ENCODE measurements at regions not wholly inside any gene's neighbourhood (a gene's known extent, or its start where the extent isn't known, plus 50 kb on each side); places are given as distances from the start of the nearest gene placed in this dataset.

DNA sequence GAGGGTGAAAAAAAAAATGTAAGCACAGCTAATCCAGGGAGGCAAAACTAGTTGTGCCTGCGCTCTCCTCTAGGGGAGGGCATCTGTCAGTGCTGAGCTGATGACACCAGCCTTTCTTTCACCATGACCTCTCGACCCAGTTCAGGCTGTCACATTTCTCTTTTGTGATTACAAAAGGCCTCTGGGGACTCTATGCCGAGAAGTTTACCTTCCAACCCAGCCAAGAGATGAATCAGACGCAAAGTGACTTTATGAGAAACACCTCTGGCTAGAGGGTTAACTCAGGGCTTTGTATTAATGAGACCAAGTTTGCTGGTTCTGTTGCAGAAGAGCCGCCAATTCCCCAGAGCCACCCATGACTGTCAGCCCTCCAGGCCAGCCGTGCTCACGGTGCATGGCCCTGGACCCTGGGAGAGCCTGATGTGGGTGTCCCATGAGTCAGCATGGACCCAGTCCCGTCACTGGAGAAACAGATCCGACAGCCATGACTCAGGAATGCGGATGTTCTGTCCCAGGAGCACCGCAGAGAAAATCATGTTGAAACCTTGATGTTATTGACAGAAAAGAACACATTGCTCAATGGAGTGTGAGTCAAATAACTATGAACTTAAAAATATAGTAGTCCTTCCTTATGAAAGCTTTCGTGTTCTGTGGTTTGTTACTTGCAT, 437.2 kb downstream of the HS3ST3B1 start:
- TF ChIP-seq, protein P1, sequence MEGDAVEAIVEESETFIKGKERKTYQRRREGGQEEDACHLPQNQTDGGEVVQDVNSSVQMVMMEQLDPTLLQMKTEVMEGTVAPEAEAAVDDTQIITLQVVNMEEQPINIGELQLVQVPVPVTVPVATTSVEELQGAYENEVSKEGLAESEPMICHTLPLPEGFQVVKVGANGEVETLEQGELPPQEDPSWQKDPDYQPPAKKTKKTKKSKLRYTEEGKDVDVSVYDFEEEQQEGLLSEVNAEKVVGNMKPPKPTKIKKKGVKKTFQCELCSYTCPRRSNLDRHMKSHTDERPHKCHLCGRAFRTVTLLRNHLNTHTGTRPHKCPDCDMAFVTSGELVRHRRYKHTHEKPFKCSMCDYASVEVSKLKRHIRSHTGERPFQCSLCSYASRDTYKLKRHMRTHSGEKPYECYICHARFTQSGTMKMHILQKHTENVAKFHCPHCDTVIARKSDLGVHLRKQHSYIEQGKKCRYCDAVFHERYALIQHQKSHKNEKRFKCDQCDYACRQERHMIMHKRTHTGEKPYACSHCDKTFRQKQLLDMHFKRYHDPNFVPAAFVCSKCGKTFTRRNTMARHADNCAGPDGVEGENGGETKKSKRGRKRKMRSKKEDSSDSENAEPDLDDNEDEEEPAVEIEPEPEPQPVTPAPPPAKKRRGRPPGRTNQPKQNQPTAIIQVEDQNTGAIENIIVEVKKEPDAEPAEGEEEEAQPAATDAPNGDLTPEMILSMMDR (IDR thresholded peaks at IDR 0.05; ENCODE audit: low read depth, low read length), result no peak
- no peak overlapping the region for H3K4me3 ChIP-seq (ENCODE audit: low read depth, low read length)

DNA sequence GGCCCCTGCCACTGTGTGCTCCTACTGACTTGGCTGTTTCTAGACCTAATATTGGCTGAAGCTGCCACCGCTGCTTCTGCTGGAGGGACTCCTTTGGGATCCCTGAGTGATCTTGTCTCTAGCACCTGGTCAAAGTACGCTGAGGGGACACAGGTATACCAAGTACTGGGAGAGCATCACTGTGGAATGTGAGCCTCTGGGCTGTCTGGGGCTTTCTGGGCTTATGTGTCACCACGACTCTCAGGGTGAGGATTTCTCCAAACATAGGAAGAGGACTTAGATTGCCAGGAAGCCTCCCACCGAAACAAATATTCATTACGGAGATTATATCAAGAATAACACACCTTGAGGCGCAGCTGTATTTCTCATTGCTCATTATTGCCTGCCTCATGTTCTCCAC, 435.8 kb downstream of the HS3ST3B1 start:
- H3K4me3 ChIP-seq (ENCODE audit: low read depth, low read length), result no peak overlapping the region
- TF ChIP-seq, protein P1 (IDR thresholded peaks at IDR 0.05; ENCODE audit: low read depth, low read length), result no peak

- H3K4me3 ChIP-seq (ENCODE audit: low read depth, low read length), result no peak overlapping the region
- TF ChIP-seq, protein P1 (IDR thresholded peaks at IDR 0.05; ENCODE audit: low read depth, low read length), result no peak
These were observed 432.5 kb downstream of the HS3ST3B1 start for GRCh38 chr17:14733376-14733775.

GRCh38 chr17:14732211-14732610, 431.3 kb downstream of the HS3ST3B1 start:
- no peak overlapping the region for H3K4me3 ChIP-seq (ENCODE audit: low read depth, low read length)
- TF ChIP-seq, protein P1 (IDR thresholded peaks at IDR 0.05; ENCODE audit: low read depth, low read length), result no peak

- TF ChIP-seq, protein P1 (IDR thresholded peaks at IDR 0.05; ENCODE audit: low read depth, low read length), result no peak
- H3K4me3 ChIP-seq (ENCODE audit: low read depth, low read length), result no peak overlapping the region
These were observed 430.7 kb downstream of the HS3ST3B1 start for GRCh38 chr17:14731591-14731990.

DNA sequence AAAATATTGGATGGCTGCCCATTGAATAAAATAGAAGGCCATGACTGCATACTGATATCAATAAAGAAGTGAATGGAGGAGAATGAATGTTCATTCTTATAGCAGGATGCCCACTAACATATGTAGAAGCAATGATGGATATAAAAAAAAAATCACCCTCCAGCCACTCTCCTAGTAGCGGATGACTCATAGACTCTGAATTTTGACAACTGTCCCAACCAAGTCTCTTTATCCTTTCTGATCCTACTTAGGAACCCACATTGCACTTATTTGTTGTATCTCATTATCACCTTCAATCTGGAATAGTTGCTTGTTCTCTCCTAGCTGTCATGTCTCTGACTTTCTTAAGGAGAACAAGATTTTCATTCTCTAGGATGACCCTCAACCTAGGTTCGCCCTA, 429.9 kb downstream of the HS3ST3B1 start:
- TF ChIP-seq, protein P1 (IDR thresholded peaks at IDR 0.05; ENCODE audit: low read depth, low read length), result no peak
- H3K4me3 ChIP-seq (ENCODE audit: low read depth, low read length), result no peak overlapping the region

- TF ChIP-seq, protein P1 (IDR thresholded peaks at IDR 0.05; ENCODE audit: low read depth, low read length), result no peak
- no peak overlapping the region for H3K4me3 ChIP-seq (ENCODE audit: low read depth, low read length)
These were observed 424.8 kb downstream of the HS3ST3B1 start for GRCh38 chr17:14725729-14726128.
